Brain microvascular endothelial cell (primary cell): ENCODE measurements at regions not wholly inside any gene's neighbourhood (a gene's known extent, or its start where the extent isn't known, plus 50 kb on each side); places are given as distances from the start of the nearest gene placed in this dataset.

Experiments used
- DNase-seq: peaks from one replicate; pipeline ENCODE4 v3.0.0-alpha.2; 2020
- H3K27ac ChIP-seq: fragments of 250-450 bp; sonication (Bioruptor Pico); 2 replicates; pipeline ENCODE4 v1.5.1; 2020; ENCODE audit warnings: mild to moderate bottlenecking, moderate library complexity
- H3K27me3 ChIP-seq: fragments of 250-450 bp; sonication (Bioruptor Pico); replicated peaks from 2 replicates; pipeline ENCODE4 v1.5.1; 2020; ENCODE audit warnings: mild to moderate bottlenecking
- H3K36me3 ChIP-seq: fragments of 250-450 bp; sonication (Bioruptor Pico); replicated peaks from 2 replicates; pipeline ENCODE4 v1.5.1; 2020; ENCODE audit warnings: mild to moderate bottlenecking
- H3K4me3 ChIP-seq: 2 replicates; pipeline ENCODE4 v1.5.1; 2011; ENCODE audit warnings: low read depth, mild to moderate bottlenecking, control low read depth, low read length, moderate library complexity
- CTCF ChIP-seq: IDR thresholded peaks from 2 replicates; pipeline ENCODE4 v1.5.1; 2011; ENCODE audit warnings: low read depth, mild to moderate bottlenecking, moderate library complexity, low read length, control low read depth, inconsistent platforms; ENCODE audit errors: missing control alignments
- in situ Hi-C: cut with HindIII; loops from 2 replicates; pipeline ENCODE4 v1.10.0; 2017; ENCODE audit warnings: low sequenced_read_pairs, low pct_ligation_motif_present

DNA sequence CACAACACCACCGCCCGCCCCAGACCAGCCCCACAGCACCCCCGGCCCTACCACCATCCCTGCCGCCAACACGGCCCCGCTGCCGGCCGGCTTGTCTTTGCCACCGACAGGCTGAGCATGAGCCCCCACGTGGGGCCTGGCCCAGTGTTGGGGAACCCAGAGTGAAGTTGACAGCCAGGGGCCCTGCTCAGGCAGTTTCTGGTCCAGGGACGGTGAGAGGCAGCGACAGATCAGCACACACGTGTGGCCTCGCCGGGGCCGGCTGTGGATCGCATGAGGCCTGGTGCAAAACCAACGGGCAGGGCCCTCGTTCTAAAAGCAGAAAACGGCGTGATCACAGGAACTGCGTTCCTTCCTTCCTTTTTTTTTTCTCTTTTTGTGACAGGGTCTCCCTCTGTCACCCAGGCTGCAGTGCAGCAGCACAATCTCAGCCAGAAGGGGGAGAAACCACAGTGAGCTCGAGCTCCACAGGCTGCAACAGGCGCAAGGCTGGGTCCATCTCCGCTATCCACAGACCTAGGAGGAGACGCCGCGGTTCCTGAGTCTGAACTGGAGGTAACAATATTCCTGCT is 50.5 kb upstream of the FBRSL1 start:
- in situ Hi-C loops = no loop called here
- Histone ChIP-seq H3K36me3 (no peaks in the 10 kb centered on the region), H3K27me3 (peaks cover 8% of the 10 kb centered on the region), H3K27ac (no peak overlapping the region), H3K4me3 (no peak overlapping the region)
- DNase-seq = no peak
- TF ChIP-seq CTCF = no peak

DNA sequence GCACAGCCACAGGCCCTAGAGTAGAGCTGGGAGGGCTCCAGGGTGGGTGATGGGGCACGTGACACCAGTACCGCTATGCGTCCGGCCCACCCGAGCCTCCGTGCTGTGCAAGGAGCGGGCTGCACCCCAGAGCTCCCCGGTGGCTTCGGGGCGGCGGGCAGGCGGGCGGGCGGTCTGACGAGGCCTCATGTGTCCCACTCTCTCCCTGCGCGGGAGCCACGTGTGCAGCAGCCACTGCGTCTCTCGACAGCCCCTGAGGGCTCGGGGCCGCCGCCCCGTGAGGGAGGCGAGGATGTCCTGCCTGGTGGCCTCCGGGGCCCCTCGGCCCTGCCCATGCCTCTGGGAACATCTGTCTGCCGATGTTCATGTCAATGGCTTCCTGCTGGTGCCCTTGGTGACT is 51.2 kb upstream of the FBRSL1 start:
- in situ Hi-C loops = no loop called here
- H3K27ac ChIP-seq = no peak overlapping the region
- peaks cover 8% of the 10 kb centered on the region for H3K27me3 ChIP-seq
- no peak for TF ChIP-seq CTCF
- no peaks in the 10 kb centered on the region for H3K36me3 ChIP-seq
- DNase-seq = no peak
- H3K4me3 ChIP-seq = no peak overlapping the region

DNA sequence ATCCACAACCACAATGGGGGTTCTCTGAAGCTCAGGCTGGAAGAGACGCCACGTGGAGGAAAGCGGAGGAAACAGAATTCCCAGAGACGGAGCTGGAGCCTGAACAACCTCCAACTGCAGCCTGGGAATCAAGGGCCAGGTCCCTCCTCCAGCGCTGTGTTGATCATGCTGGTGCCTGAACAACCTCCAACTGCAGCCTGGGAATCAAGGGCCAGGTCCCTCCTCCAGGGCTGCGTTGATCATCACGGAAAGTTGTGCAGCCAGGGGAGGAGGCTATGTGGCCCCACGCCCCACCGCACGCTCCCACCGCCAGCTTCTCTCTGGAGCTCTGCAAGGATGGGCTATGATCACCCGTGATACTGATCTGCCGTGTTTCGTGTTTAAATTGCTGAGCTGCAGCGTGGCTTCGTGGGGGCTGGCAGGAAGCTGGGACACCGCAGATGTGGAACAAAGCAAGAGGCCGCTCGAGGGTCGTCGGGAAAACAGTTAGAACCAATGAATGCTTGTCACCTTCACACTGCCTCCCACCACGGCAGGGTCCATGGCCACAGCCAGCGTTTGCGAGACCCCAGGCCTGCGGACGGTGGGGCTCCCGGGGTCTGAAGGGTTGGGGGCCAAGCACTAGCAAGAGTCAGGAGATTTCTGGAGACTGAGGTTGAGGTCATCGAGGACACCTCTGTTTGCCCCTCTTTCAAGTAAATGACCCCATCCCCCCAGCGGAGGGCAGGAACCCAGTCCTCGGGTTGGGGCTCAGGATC is 51.8 kb upstream of the FBRSL1 start:
- Histone ChIP-seq H3K36me3 (no peaks in the 10 kb centered on the region), H3K27ac (no peak overlapping the region), H3K4me3 (no peak overlapping the region), H3K27me3 (peaks cover 8% of the 10 kb centered on the region)
- DNase-seq = no peak
- in situ Hi-C loops = no loop called here
- no peak for TF ChIP-seq CTCF

- H3K4me3 ChIP-seq = no peak overlapping the region
- no peak for DNase-seq
- in situ Hi-C loops = no loop called here
- H3K27me3 ChIP-seq = peaks cover 8% of the 10 kb centered on the region
- no peaks in the 10 kb centered on the region for H3K36me3 ChIP-seq
- no peak overlapping the region for H3K27ac ChIP-seq
- TF ChIP-seq CTCF = no peak
Measured at GRCh38 chr12:132437252-132437932, 52.6 kb upstream of the FBRSL1 start.

DNA sequence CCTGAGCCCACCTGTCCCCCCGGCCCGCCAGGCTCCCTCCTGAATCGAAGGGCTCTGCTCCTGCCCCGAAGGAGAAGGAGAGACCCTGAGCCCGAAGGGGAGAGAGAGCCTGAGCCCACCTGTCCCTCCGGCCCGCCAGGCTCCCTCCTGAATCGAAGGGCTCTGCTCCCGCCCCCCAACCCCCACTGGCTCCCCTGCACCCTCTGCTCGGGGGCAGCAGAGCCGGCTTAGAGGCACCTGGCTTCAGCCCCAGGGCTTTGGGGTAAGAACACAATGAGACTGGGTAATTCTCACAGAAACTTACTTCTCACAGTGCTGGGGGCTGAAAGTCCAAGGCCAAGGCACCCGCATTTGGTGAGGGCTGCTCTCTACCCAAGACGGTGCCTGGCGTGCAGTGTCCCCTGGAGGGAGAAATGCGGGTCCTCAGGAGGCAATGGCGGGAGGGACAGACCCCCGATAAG is 53.1 kb upstream of the FBRSL1 start:
- H3K27me3 ChIP-seq = peaks cover 8% of the 10 kb centered on the region
- no peak overlapping the region for H3K27ac ChIP-seq
- DNase-seq = no peak
- in situ Hi-C loops = no loop called here
- no peak overlapping the region for H3K4me3 ChIP-seq
- H3K36me3 ChIP-seq = no peaks in the 10 kb centered on the region
- TF ChIP-seq CTCF = no peak
